ENCODE measurements at regions not wholly inside any gene's neighbourhood (a gene's known extent, or its start where the extent isn't known, plus 50 kb on each side); places are given as distances from the start of the nearest gene placed in this dataset.

GRCh38 chr9:7946458-7946857, 146.9 kb upstream of the DMAC1 start:
- DNase-seq (ENCODE audit: low read depth): no peak

- no peak for DNase-seq (ENCODE audit: low read depth)
These were observed 145.0 kb upstream of the DMAC1 start for GRCh38 chr9:7944572-7944971.

GRCh38 chr9:7937761-7938491, 138.3 kb upstream of the DMAC1 start:
- DNase-seq (ENCODE audit: low read depth): no peak

- no peak for DNase-seq (ENCODE audit: low read depth)
These were observed 137.4 kb upstream of the DMAC1 start for GRCh38 chr9:7936996-7937395.

- DNase-seq (ENCODE audit: low read depth): no peak
These were observed 136.6 kb upstream of the DMAC1 start for GRCh38 chr9:7936163-7936562.

- DNase-seq (ENCODE audit: low read depth): no peak
These were observed 136.1 kb upstream of the DMAC1 start for GRCh38 chr9:7935681-7936080.

GRCh38 chr9:7932767-7933166, 133.2 kb upstream of the DMAC1 start:
- no peak for DNase-seq (ENCODE audit: low read depth)

- no peak for DNase-seq (ENCODE audit: low read depth)
These were observed 131.0 kb upstream of the DMAC1 start for GRCh38 chr9:7930613-7931012.

GRCh38 chr9:7921545-7922197, 122.1 kb upstream of the DMAC1 start:
- DNase-seq (ENCODE audit: low read depth): no peak

- no peak for DNase-seq (ENCODE audit: low read depth)
These were observed 112.5 kb upstream of the DMAC1 start for GRCh38 chr9:7912037-7912535.

- DNase-seq (ENCODE audit: low read depth): no peak
These were observed 110.9 kb upstream of the DMAC1 start for GRCh38 chr9:7910426-7911020.

- no peak for DNase-seq (ENCODE audit: low read depth)
These were observed 110.0 kb upstream of the DMAC1 start for GRCh38 chr9:7909537-7909936.

- no peak for DNase-seq (ENCODE audit: low read depth)
These were observed 108.2 kb upstream of the DMAC1 start for GRCh38 chr9:7907551-7908337.

- DNase-seq (ENCODE audit: low read depth): no peak
These were observed 107.4 kb upstream of the DMAC1 start for GRCh38 chr9:7906783-7907550.

- no peak for DNase-seq (ENCODE audit: low read depth)
These were observed 102.0 kb upstream of the DMAC1 start for GRCh38 chr9:7901621-7902020.

GRCh38 chr9:7900541-7900940, 101.0 kb upstream of the DMAC1 start:
- DNase-seq (ENCODE audit: low read depth): no peak

GRCh38 chr9:7899753-7900152, 100.2 kb upstream of the DMAC1 start:
- no peak for DNase-seq (ENCODE audit: low read depth)

GRCh38 chr9:7894231-7894630, 94.7 kb upstream of the DMAC1 start:
- DNase-seq (ENCODE audit: low read depth): no peak

- no peak for DNase-seq (ENCODE audit: low read depth)
These were observed 93.4 kb upstream of the DMAC1 start for GRCh38 chr9:7892975-7893374.

GRCh38 chr9:7879551-7880245, 80.1 kb upstream of the DMAC1 start:
- DNase-seq (ENCODE audit: low read depth): no peak
